GOT3 (cell line): ENCODE measurements at regions not wholly inside any gene's neighbourhood (a gene's known extent, or its start where the extent isn't known, plus 50 kb on each side); places are given as distances from the start of the nearest gene placed in this dataset.
"Not testable (repeated sequence)": the region's sequence is repeated elsewhere in the genome, so short reads cannot be mapped to it uniquely, and the experiment has no call there.

Source experiments
- DNase-seq: peaks from one replicate; lab custom pipeline; 2025; ENCODE audit warnings: mixed read lengths; lab: John Stamatoyannopoulos, UW

DNA sequence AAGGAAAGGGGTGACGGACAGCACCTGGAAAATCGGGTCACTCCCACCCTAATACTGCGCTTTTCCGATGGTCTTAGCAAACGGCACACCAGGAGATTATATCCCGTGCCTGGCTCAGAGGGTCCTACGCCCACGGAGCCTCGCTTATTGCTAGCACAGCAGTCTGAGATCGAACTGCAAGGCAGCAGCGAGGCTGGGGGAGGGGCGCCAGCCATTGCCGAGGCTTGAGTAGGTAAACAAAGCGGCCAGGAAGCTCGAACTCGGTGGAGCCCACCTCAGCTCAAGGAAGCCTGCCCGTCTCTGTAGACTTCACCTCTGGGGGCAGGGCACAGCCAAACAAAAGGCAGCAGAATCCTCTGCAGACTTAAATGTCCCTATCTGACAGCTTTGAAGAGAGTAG is 91.5 kb upstream of the MBIP start:
- DNase-seq, result not testable (repeated sequence)

DNA sequence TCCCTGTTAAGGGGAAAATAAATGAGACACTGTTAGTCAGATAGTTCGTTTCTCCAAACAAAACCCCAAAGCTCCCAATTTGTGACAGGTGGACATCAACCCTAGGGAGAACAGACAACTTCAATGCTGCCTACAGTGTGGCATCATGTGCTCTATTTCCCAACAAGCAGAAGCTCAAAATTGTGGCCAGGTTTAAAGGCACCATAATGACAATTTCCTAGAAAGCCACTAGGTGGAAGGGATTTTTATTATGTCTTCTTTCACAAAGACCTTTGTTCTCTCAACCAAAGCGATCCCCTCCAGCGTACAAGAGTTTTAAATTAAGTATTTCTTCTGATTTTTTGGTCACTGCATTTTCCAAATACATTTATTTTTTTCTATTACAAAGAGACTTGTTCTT is 88.0 kb upstream of the MBIP start:
- DNase-seq, result no peak

DNA sequence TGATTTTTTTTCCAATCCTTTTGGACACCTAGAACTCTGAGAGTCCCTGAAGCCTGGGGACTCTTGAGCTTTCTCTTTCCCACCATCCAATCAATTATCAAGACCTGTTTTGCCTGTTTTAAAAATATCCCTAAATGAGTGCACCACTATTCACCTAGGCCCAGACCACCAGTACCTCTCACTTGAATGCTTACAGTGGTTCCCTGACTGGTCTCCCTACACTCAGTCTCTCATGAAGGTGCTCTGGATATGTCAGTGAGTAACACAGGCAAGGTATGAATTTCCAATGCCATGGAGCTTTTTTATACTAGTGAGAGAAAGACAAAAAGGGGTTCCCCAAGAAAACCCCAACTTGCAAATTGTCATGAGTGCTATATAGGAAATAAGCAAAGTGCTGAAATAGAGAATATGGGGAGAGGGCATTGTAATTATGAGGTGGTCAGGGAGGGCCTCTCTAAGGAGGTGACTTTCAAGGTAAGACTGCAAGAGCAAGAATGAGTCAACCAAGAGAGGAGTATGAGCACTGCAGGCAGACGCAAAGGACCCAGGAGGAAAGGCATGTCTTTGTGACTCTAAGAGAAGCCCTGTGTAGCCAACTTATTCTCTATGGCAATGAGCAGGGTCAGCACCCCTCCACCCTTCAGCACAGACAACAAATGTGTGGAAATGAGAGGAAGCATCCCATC is 85.3 kb upstream of the MBIP start:
- DNase-seq, result no peak

DNA sequence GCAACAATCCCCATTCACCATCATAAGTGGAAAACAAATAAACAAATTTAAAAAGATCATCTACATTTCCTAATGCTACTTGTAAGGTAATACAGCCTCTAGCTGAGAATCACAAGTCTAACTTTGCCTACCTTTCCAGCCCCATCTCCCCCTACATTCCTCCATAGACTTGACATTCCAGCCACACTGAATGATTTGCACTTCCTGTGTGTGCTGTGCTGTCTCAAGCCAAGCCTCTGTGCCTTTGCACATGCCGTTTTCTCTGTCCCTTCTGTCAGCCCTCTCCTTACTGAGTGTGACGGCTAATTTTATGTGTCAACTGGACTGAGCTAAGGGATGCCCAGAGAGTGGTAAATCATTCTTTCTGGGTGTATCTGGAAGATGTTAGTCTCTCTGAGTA is 82.4 kb upstream of the MBIP start:
- no peak for DNase-seq

DNA sequence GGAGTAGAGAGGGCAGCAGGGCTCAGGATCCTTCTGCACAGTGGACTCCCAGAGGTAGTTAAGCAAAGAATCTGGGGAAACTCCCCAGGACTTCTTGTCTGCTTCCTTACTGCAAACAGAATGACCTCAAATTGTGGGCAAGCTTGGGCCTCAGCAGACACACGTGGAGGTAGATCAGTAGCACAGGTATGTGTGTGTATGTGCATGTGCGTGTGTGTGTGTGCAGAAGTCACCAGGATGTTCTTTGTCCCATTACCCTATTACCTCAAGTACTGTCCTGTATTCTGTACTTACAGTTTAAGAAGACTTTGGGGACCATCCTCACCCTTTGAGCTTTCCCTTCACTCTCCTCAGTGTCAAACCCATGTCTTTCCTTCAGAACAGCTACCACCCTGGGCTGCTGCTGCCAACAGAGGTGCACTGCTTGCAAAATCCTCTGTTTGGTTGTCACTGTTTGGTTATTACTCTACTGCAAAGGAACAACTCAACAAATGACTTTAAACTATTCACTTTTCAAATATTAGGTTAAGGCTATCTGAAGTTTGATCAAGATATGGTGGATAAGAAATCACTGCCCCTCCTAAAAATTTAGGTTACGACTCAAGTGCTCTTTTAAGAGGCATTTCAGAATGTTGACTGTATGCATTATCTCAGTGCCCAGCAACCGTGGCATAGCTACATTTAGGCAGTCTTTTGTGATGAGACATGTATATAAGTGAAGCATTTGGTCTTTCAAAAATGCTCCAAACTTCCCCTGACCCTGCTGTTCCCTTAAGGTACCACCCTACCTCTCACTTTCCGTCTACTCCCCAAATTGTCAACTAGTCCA is 78.2 kb upstream of the MBIP start:
- DNase-seq, result no peak

DNA sequence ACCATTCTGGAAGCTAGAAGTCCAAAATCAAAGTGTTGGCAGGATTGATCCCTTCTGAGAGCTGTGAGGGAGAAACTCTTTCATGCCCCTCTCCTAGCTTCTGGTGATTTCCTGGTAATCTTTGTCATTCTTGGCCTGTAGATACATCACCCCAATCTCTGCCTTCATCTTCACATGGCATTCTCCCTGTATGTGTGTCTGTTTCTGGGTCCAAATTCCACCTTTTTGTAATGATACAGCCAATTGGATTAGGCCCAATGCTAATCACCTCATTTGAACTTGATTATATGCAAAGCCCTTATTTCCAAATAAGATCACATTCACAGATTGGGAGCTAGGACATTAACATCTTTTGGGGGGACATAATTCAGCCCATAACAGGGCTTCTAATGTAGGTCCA is 76.9 kb upstream of the MBIP start:
- DNase-seq, result no peak

DNA sequence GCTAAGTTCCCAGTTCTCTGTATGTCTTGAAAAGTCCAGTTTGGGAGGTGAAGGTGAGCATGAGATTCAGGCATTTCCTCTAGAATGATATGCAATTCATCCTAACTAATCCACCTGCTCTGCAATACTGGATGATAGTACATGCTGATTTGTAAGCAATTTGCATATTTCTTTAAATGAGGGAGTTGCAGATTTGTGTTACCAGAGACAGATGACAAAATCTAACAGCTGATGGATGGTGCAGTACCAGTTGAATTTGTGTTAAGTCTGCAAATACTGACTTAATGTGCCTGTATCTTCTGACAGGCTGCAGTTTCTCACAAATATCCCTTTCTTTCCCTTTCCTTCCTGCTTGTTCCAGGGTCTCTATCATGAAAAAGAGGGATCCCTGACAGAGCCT is 76.4 kb upstream of the MBIP start:
- DNase-seq, result no peak

DNA sequence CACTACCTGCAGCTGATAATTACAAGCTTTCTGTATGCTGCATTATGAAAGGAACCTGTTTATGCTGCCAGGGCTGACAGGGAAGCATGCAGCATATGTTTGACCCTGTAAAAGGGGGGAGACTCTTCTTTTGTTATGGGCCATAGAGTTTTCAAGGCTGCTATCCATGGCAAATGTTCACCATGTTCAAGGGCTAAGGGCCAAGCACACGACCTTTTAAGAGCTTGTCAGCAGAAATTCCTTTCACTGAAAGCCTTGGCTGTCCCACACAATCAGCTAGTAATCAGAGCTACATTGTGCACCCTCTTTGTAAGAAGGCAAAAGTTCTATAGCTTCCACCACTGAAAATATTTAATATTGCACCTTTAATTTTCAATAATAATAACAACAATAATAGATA is 74.2 kb upstream of the MBIP start:
- no peak for DNase-seq

DNA sequence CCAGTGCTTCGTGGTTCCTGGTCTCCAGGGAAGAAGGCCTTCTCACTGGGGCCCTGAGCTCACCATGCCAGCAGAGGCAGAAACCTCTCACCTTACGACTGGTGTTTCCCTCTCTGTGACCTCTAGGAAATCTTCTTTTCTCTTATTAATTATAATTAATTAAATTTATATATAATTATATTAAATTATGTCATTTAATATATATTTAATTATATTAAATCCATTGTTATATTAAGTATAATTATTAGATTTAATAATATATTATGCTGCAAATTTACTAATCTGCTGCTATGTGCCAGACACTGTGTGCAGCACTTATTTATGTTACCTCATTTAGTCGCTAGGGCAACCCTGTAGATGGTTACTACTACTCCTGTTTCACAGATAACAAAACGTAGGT is 70.3 kb upstream of the MBIP start:
- DNase-seq, result no peak

DNA sequence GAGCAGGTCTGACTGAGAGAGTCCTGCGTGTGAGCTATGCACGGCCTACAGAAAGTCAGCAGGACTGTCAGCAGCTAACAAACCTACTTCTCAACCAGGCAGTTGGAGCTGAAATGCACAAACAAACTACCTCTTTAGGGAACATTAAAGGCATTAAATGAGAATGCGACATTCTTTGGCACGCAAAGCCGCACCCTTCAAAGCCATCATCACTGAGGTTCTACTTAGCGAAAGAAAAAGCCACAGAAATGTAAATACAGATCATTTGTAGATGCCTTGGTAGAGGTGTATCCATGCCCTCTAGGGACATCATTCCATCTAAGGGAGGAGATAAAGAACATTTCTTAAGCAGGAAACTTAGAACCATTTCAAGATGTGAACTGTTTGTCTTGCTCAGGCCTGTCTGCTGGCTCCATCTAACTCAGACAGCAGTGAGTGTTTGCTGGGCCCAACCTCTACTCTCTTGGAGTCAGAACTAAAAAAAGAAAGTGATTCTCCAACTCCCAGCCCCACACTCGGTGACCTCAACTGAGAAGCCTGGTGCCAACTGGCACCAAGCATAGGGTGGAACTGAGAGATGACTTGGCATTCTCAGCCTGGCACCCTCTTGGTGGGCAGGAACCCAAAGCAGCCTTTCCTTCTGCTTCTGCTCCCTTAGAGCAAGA is 63.5 kb upstream of the MBIP start:
- no peak for DNase-seq

DNA sequence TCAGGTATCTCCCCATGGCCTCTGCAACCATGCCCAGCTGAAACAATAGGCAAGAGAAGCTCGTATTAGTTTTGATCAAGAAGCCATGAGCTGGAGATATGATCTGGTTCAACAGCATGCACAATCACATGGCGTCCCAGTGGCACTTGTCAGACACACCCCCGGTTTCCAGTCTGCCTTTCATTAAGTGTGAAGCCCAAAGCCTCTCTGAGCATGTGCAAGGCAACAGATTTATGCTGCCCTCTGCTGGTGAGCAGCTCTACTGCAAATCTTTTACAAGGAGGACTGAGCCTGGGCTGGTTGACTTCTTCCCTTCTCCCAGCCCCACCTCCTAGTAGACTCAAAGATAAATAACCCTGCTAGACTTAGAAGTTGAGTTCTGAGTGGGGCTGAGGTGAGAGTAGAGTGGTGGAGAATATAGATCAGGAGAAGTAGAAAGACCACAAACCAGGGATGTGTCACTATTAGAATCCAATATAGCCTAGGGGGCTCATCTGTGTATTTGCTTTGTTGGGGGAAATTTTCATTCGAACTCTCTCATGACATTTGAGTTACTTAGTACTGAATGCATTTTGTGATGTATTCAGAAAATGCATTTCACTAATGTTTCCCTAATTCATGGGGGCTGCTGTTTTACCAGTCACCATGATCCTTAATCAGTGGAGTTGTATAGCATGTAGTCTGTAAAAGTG is 53.7 kb upstream of the MBIP start:
- DNase-seq, result peak; percentile 29
